HG03575 (cell line): ENCODE measurements at regions not wholly inside any gene's neighbourhood (a gene's known extent, or its start where the extent isn't known, plus 50 kb on each side); places are given as distances from the start of the nearest gene placed in this dataset.

Experiments used
- ATAC-seq: cut with Tn5 transposase; IDR thresholded peaks from one replicate; pipeline ENCODE4 v1.9.1; 2021; ENCODE audit not compliant: unreplicated experiment, insufficient number of reproducible peaks, low FRiP score; ENCODE audit errors: extremely low read depth

DNA sequence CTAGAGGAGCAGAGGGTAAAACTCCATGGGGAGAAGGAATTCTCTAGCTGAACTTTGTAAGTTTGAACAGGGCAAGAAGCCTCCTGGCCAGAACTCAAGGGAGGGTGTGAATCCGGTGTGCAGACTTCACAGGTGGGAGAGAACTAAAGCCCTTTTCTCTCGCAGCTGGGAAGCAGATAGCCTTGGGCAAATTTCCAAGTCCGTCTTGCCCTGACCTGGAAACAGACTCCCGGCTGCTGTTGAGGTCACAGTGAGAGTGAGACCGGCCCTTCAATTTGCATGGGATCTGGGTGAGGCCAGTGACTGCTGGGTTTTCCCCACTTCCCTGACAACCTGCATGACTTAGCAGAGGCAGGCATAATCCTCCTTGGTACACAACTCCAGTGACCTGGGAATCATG lies 94.5 kb upstream of the ZNF827 start:
- ATAC-seq: no peak

DNA sequence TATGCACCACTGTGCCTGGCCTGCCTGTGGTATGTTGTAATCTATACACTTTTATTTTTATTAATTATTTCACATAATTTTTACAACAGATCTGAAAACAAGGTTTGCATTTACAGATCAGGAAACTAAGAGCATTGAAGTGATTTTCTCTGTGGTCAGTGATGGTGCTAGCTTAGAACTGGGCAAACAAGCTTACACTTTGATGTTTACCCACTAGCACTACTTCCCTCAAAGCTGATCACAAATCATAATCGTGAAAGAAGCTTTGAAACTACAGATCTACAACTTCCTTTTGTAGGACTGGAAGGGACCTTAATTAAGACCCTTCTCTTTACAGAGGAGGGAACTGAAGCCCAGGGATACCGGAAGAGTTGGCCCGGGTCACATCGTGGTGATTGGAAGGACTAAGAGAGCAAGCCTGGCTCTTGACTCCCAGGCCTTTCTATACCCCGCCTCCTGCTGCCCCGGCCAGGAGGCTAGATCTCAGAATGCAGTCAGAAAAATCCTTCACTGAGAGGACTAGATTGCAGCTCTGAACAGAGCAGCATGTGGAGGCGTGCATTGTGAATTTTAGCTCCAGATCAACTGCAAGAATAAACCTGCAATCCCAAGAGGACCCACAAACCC lies 93.7 kb upstream of the ZNF827 start:
- no peak for ATAC-seq

- no peak for ATAC-seq
Measured at GRCh38 chr4:146029939-146030710, 91.5 kb upstream of the ZNF827 start.

GRCh38 chr4:146029147-146029546 lies 90.5 kb upstream of the ZNF827 start:
- no peak for ATAC-seq

GRCh38 chr4:146027761-146028160 lies 89.1 kb upstream of the ZNF827 start:
- ATAC-seq: no peak

DNA sequence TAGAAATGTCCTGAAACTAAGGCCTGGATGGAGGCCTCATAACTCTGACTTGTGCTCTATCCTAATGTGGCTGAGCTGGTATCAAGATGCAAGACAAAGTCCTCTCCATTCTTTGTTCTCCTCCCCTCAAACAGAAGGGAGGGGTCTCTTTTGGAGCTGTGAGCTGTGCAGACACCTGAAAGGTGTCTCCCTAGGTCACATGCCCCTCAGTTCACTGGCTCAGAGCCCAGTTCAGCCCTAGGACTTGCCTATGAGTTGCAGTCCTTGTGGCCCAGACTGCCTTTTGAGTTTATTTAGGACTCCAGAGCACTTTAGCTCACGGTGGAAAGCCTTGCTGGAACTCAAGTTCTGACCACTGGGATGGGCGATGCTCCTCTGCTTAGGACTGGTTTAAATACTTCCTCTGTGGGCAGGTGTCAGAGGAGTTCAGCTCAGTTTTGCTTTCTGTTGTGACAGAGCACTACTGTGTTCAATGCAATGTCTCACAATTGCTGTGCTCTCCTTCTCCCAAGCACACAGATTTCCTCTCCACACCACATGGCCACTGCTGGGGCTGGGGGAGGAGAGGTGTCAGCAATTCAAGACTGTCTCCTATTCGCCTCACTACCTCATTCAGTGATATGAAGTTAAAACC lies 84.8 kb upstream of the ZNF827 start:
- peak; percentile 97 for ATAC-seq

- no peak for ATAC-seq
Measured at GRCh38 chr4:146022541-146022940, 83.9 kb upstream of the ZNF827 start.

DNA sequence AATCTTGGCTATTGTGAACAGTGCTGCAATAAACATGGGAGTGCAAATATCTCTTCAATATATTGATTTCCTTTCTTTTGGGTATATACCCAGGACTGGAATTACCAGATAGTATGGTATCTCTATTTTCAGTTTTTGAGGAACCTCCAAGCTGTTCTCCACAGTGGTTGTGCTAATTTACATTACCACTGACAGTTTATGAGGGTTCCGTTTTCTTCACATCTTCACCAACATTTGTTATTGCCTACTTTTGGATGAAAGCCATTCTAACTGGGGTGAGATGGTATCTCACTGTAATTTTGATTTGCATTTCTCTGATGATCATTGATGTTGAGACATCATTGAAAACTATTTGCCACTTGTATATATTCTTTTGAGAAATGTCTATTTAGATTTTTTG lies 79.6 kb upstream of the ZNF827 start:
- no peak for ATAC-seq

DNA sequence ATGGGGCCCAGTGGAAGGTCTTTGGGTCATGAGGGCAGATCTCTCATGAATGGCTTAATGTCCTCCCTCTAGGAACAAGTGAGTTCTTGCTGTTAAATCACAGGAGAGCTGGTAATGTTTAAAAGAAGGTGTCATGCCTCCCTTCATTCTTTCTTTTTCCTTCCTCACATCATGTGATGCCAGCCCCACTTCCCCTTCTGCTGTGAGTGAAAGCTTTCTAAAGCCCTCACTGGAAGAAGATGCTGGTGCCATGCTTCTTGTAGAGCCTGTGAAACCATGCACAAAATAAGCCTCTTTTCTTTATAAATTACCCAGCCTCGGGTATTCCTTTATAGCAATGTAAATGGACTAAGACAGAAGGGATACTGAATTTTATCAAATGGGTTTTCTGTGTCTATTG lies 66.1 kb upstream of the ZNF827 start:
- ATAC-seq: no peak

GRCh38 chr4:145988628-145989027 lies 50.0 kb upstream of the ZNF827 start:
- no peak for ATAC-seq
